ENCODE measurements at regions not wholly inside any gene's neighbourhood (a gene's known extent, or its start where the extent isn't known, plus 50 kb on each side); places are given as distances from the start of the nearest gene placed in this dataset.
"Not testable (repeated sequence)": the region's sequence is repeated elsewhere in the genome, so short reads cannot be mapped to it uniquely, and the experiment has no call there.

DNA sequence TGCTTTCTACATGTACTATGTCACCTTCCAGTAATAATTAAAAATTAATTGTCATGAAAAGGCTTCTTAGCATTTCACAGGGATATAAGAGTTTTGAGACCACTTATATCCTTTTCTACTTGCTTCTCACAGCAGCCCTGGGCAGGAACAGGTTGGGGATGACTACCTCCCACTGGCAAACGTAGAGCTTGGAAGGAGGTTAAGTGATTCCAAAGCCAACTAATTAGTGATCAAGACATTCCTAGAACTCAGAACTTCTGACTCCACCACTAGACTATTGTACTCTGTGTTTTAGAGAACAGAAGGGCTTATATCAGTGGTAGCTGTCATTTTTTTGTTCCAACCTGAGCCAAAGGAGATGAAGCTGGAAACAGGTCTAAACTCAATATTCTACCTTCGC lies 364.5 kb upstream of the BOD1L1 start:
- WGBS, 2 donors: 82 to 85% methylated on average over 2 of the region's 2 CpGs
- H3K9me3 ChIP-seq: no peaks in the 10 kb centered on the region
- H3K36me3 ChIP-seq: no peaks in the 10 kb centered on the region
- H3K4me1 ChIP-seq: peaks cover 0 to 12% (median 4%) of the 10 kb centered on the region in 4 donors
- H3K4me3 ChIP-seq: no peak overlapping the region
- no peaks in the 10 kb centered on the region for H3K27me3 ChIP-seq
- TF ChIP-seq, protein P1, sequence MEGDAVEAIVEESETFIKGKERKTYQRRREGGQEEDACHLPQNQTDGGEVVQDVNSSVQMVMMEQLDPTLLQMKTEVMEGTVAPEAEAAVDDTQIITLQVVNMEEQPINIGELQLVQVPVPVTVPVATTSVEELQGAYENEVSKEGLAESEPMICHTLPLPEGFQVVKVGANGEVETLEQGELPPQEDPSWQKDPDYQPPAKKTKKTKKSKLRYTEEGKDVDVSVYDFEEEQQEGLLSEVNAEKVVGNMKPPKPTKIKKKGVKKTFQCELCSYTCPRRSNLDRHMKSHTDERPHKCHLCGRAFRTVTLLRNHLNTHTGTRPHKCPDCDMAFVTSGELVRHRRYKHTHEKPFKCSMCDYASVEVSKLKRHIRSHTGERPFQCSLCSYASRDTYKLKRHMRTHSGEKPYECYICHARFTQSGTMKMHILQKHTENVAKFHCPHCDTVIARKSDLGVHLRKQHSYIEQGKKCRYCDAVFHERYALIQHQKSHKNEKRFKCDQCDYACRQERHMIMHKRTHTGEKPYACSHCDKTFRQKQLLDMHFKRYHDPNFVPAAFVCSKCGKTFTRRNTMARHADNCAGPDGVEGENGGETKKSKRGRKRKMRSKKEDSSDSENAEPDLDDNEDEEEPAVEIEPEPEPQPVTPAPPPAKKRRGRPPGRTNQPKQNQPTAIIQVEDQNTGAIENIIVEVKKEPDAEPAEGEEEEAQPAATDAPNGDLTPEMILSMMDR (IDR thresholded peaks at IDR 0.05): no peak
- no peak for TF ChIP-seq POLR2A (IDR thresholded peaks at IDR 0.05)
- TF ChIP-seq EP300 (IDR thresholded peaks at IDR 0.05): no peak
- DNase-seq (ENCODE audit: low spot score in 2 of 2): no peak
- H3K27ac ChIP-seq: no peak overlapping the region

DNA sequence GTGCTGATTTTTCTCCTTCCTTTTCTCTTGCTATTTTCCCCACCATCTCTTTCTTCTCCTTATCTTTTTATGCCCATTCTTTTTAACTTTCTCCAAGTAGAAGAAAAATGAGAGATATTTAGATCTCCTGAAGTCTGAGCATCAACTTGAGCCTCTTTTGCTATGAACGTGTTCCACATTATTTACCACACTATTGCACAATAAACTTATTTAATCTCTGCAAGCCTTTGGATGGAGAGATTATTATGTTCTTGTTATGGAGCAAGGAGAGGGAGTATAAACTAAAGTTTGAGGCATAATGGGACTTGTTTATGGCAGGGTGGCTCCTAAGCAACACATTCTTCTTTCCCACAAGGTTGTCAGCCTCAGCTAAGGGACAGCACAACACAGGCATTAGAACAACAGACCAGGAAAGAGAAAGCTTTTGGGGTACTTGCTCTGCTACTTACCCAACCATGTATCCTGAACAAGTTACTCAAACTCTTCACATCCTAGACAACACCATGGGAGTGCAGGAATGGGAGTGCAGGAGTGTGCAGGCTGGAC lies 365.5 kb upstream of the BOD1L1 start:
- WGBS, 2 donors: 44 to 64% methylated on average over 1 of the region's 1 CpG
- no peaks in the 10 kb centered on the region for H3K27me3 ChIP-seq
- TF ChIP-seq EP300 (IDR thresholded peaks at IDR 0.05): no peak
- TF ChIP-seq, protein P1 (IDR thresholded peaks at IDR 0.05): no peak
- TF ChIP-seq POLR2A (IDR thresholded peaks at IDR 0.05): no peak
- no peaks in the 10 kb centered on the region for H3K9me3 ChIP-seq
- H3K27ac ChIP-seq: no peak overlapping the region
- H3K4me3 ChIP-seq: no peak overlapping the region
- no peaks in the 10 kb centered on the region for H3K36me3 ChIP-seq
- H3K4me1 ChIP-seq: peaks cover 0 to 12% (median 4%) of the 10 kb centered on the region in 4 donors
- DNase-seq (ENCODE audit: low spot score in 2 of 2): no peak

GRCh38 chr4:13994016-13994415 lies 366.5 kb upstream of the BOD1L1 start:
- H3K27ac ChIP-seq: no peak overlapping the region
- TF ChIP-seq, protein P1 (IDR thresholded peaks at IDR 0.05): no peak
- TF ChIP-seq POLR2A (IDR thresholded peaks at IDR 0.05): no peak
- H3K4me1 ChIP-seq: peaks cover 0 to 6% (median 2%) of the 10 kb centered on the region in 4 donors
- no peaks in the 10 kb centered on the region for H3K36me3 ChIP-seq
- H3K9me3 ChIP-seq: no peaks in the 10 kb centered on the region
- no peak overlapping the region for H3K4me3 ChIP-seq
- WGBS, 2 donors: 64 to 66% methylated on average over 2 of the region's 2 CpGs
- H3K27me3 ChIP-seq: no peaks in the 10 kb centered on the region
- DNase-seq (ENCODE audit: low spot score in 2 of 2): no peak

GRCh38 chr4:13998850-13999445 lies 371.4 kb upstream of the BOD1L1 start:
- H3K4me1 ChIP-seq: no peaks in the 10 kb centered on the region
- H3K27ac ChIP-seq: no peak overlapping the region
- 47 to 51% methylated on average over 3 of the region's 3 CpGs for WGBS, 2 donors
- H3K9me3 ChIP-seq: peaks cover 0 to 14% (median 2%) of the 10 kb centered on the region in 4 donors
- TF ChIP-seq POLR2A (IDR thresholded peaks at IDR 0.05) (no peak), EP300 (IDR thresholded peaks at IDR 0.05) (no peak)
- TF ChIP-seq, protein P1 (IDR thresholded peaks at IDR 0.05): no peak
- no peak for DNase-seq (ENCODE audit: low spot score in 2 of 2)
- no peaks in the 10 kb centered on the region for H3K27me3 ChIP-seq
- H3K36me3 ChIP-seq: no peaks in the 10 kb centered on the region
- H3K4me3 ChIP-seq: no peak overlapping the region

DNA sequence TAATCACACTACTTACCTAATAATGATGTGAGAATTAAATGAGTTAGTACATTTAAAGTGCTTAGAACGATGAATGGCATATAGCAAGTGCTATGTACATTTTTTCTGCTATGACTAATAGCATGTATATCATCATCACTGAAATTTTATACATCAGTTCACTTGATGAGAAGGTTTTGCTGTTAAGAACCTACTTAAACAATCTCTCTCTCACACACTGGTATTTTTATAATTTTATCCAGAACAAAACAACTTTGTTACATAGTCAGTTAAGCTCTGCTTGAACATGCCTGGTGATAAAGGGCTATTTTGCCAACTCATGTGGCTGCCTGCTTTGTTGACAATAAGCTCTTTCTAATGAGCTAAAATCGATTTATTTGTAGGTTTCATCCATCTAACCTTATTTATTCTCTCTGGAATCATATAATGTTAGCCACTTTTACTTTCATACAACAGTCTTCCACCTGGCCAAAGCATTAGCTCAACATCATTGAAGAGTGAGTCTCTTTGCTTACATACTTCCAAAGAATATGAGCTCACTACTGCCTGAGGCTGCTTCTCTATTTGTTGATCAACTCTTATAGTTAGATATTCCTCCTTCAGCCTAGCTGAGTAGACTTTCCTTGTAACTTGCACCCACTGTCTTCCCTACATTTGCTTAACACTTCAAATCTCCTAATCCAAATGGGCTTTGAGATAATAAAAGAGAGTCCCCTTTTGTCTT lies 372.7 kb upstream of the BOD1L1 start:
- Histone ChIP-seq H3K9me3 (peaks cover 0 to 14% (median 2%) of the 10 kb centered on the region in 4 donors), H3K36me3 (no peaks in the 10 kb centered on the region), H3K4me3 (no peak overlapping the region), H3K27me3 (no peaks in the 10 kb centered on the region), H3K4me1 (no peaks in the 10 kb centered on the region), H3K27ac (no peak overlapping the region)
- TF ChIP-seq POLR2A (IDR thresholded peaks at IDR 0.05) (no peak), EP300 (IDR thresholded peaks at IDR 0.05) (no peak)
- TF ChIP-seq, protein P1 (IDR thresholded peaks at IDR 0.05): no peak
- WGBS, 2 donors: 37 to 41% methylated on average over 2 of the region's 2 CpGs
- no peak for DNase-seq (ENCODE audit: low spot score in 2 of 2)

DNA sequence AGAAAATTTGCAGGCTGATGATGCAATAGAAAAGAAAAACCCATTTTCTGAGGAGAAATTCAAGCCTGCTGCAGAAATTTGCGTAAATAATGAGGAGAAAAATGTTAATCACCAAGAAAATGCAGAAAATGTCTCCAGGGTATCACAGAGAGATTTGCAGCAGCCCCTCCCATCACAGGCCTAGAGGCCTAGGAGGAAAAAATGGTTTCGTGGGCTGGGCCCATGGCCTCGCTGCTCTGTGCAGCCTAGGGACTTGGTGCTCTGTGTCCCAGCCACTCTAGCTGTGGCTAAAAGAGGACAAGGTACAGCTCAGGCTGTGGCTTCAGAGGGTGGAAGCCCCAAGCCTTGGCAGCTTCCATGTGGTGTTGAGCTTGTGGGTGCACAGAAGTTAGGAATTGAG lies 374.8 kb upstream of the BOD1L1 start:
- not testable (repeated sequence) for H3K27ac ChIP-seq; H3K27me3 ChIP-seq; DNase-seq (ENCODE audit: low spot score in 2 of 2); H3K4me3 ChIP-seq; H3K36me3 ChIP-seq; H3K4me1 ChIP-seq
- peaks cover 0 to 14% (median 2%) of the 10 kb centered on the region in 4 donors for H3K9me3 ChIP-seq
- WGBS, 2 donors: 91 to 95% methylated on average over 3 of the region's 3 CpGs

Data from tibial nerve (tissue), 4 donors.